PC-9 (cell line): ENCODE measurements at regions not wholly inside any gene's neighbourhood (a gene's known extent, or its start where the extent isn't known, plus 50 kb on each side); places are given as distances from the start of the nearest gene placed in this dataset.

Source experiments
- BruUV-seq: library from RNA; stranded (reverse); fragments of 400-500 nt; replicated peaks from 2 replicates; lab custom pipeline; 2021; lab: Mats Ljungman, UMichigan
- CTCF ChIA-PET: fragments of 300-600 bp; sonication (Branson Sonifier 250); formaldehyde crosslinking; loops from one replicate; lab custom pipeline; 2022; ENCODE audit warnings: antibody characterized with exemption; lab: Charles Lee
- POLR2A ChIA-PET: fragments of 300-600 bp; sonication (Branson Sonifier 250); formaldehyde crosslinking; loops from one replicate; lab custom pipeline; 2022; ENCODE audit warnings: antibody characterized with exemption; ENCODE audit not compliant: unreplicated experiment; lab: Charles Lee
- DNase-seq, 2 experiments: peaks; one replicate each; pipeline versions ENCODE4 v3.0.0 to v3.0.0-alpha.2; 2015 to 2022; ENCODE audit warnings: mixed read lengths in 1 of 2
- H2AFZ ChIP-seq: fragments of 200-600 bp; sonication (generic); 2 replicates; pipeline ENCODE4 v1.8.1; 2017; ENCODE audit warnings: antibody characterized with exemption
- H3F3A ChIP-seq: fragments of 200-600 bp; sonication (generic); 2 replicates; pipeline ENCODE4 v1.8.1; 2017; ENCODE audit warnings: antibody characterized with exemption, mild to moderate bottlenecking, low read depth; ENCODE audit not compliant: insufficient read depth
- H3K27ac ChIP-seq: fragments of 200-600 bp; sonication (generic); 2 replicates; pipeline ENCODE4 v1.6.1; 2016; ENCODE audit warnings: mixed run types
- H3K27me3 ChIP-seq: fragments of 200-600 bp; sonication (generic); 2 replicates; pipeline ENCODE4 v1.6.1; 2016; ENCODE audit warnings: low read depth, mixed run types; ENCODE audit not compliant: insufficient read depth
- H3K36me3 ChIP-seq: fragments of 200-600 bp; sonication (generic); 2 replicates; pipeline ENCODE4 v1.6.1; 2016; ENCODE audit warnings: low read depth, mixed run types
- H3K4me1 ChIP-seq: fragments of 200-600 bp; sonication (generic); replicated peaks from 2 replicates; pipeline ENCODE4 v1.6.1; 2016; ENCODE audit warnings: mixed run types; ENCODE audit not compliant: insufficient read depth
- H3K4me2 ChIP-seq: fragments of 200-600 bp; sonication (generic); 2 replicates; pipeline ENCODE4 v1.6.1; 2017; ENCODE audit warnings: mixed run types
- H3K4me3 ChIP-seq: fragments of 200-600 bp; sonication (generic); 2 replicates; pipeline ENCODE4 v1.6.1; 2016; ENCODE audit warnings: mixed run types
- H3K79me2 ChIP-seq: fragments of 200-600 bp; sonication (generic); 2 replicates; pipeline ENCODE4 v1.6.1; 2017; ENCODE audit warnings: low read depth, mixed run types
- H3K9me2 ChIP-seq: fragments of 200-600 bp; sonication (generic); 2 replicates; pipeline ENCODE4 v1.8.1; 2017; ENCODE audit warnings: mild to moderate bottlenecking; ENCODE audit not compliant: insufficient read depth
- H3K9me3 ChIP-seq: fragments of 200-600 bp; sonication (generic); 2 replicates; pipeline ENCODE4 v1.8.1; 2016; ENCODE audit warnings: low read depth; ENCODE audit not compliant: insufficient read depth
- H4K20me1 ChIP-seq: fragments of 200-600 bp; sonication (generic); 2 replicates; pipeline ENCODE4 v1.8.1; 2017; ENCODE audit not compliant: insufficient read depth
- CTCF ChIP-seq: fragments of 200-600 bp; sonication (generic); conservative IDR thresholded peaks from 2 replicates; pipeline ENCODE4 v1.6.1; 2017; ENCODE audit warnings: mixed run types, antibody characterized with exemption, mild to moderate bottlenecking, moderate library complexity
- EZH2 ChIP-seq: fragments of 200-600 bp; sonication (generic); IDR thresholded peaks from 2 replicates; pipeline ENCODE4 v1.8.0; 2017; ENCODE audit warnings: antibody characterized with exemption, low read depth
- intact Hi-C: fragments of 100-400 bp; cut with micrococcal nuclease; formaldehyde crosslinking; loops from one replicate; pipeline ENCODE4 v1.10.0; 2022; ENCODE audit not compliant: unreplicated experiment

- POLR2A ChIA-PET: no interaction called here
- Histone ChIP-seq H3K9me2 (no peaks in the 10 kb centered on the region; the same call in 1 of the 2 replicates), H4K20me1 (no peaks in the 10 kb centered on the region), H3K27ac (no peak overlapping the region), H3K36me3 (no peaks in the 10 kb centered on the region), H3K27me3 (no peaks in the 10 kb centered on the region), H3K9me3 (peaks cover 6% of the 10 kb centered on the region; the same call in 1 of the 2 replicates), H3K4me3 (no peak overlapping the region), H3K4me1 (no peaks in the 10 kb centered on the region), H2AFZ (no peak overlapping the region), H3K4me2 (no peak overlapping the region), H3F3A (no peaks in the 10 kb centered on the region), H3K79me2 (no peaks in the 10 kb centered on the region)
- intact Hi-C loops: no loop called here
- BruUV-seq: no TSS peak
- CTCF ChIA-PET: no interaction called here
- DNase-seq: no peak
- TF ChIP-seq CTCF: no peak
- TF ChIP-seq EZH2: no peak
Measured at GRCh38 chr11:128089962-128090361, 497.4 kb downstream of the ETS1 start.

GRCh38 chr11:128086794-128087193, 500.6 kb downstream of the ETS1 start:
- H3K9me3 ChIP-seq: peaks cover 6% of the 10 kb centered on the region; the same call in 1 of the 2 replicates
- intact Hi-C loops: no loop called here
- 0 out of 2 replicates have a peak, but pooled peaks cover 3% of the 10 kb centered on the region for H3K27me3 ChIP-seq

DNA sequence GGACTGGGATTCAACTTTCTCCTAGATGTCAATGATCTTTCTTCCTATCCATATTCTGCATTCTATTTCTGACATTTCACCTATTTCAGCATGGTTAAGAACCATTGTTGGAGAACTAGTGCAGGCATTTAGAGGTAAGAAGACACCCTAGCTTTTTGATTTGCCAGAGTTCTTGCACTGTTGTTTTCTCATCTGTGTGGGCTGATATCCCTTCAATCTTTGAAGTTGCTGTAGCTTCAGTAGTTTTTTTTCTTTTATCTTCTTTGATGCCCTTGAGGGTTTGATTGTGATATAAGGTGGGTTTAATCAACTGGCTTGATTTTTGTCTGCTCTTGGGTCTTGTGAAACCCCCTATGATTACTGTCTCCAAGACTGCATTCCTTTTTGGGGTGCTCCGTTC, 502.1 kb downstream of the ETS1 start:
- no peak for TF ChIP-seq CTCF
- TF ChIP-seq EZH2: no peak
- BruUV-seq: no TSS peak
- H3K27me3 ChIP-seq: 0 out of 2 replicates have a peak, but pooled peaks cover 3% of the 10 kb centered on the region
- H3K36me3 ChIP-seq: no peaks in the 10 kb centered on the region
- intact Hi-C loops: no loop called here
- no peaks in the 10 kb centered on the region for H3K4me1 ChIP-seq
- no peak overlapping the region for H3K4me2 ChIP-seq
- no peak overlapping the region for H3K4me3 ChIP-seq
- H2AFZ ChIP-seq: no peak overlapping the region
- no peak overlapping the region for H3K27ac ChIP-seq
- no peaks in the 10 kb centered on the region for H4K20me1 ChIP-seq
- no peaks in the 10 kb centered on the region for H3F3A ChIP-seq
- no peak for DNase-seq
- peaks cover 6% of the 10 kb centered on the region; the same call in 1 of the 2 replicates for H3K9me3 ChIP-seq
- H3K9me2 ChIP-seq: no peaks in the 10 kb centered on the region; the same call in 1 of the 2 replicates
- H3K79me2 ChIP-seq: no peaks in the 10 kb centered on the region
- ChIA-PET CTCF (no interaction called here), POLR2A (no interaction called here)

More at GRCh38 chr11:128086794-128087193, 500.6 kb downstream of the ETS1 start:
- Histone ChIP-seq H3K4me2 (no peak overlapping the region), H3F3A (no peaks in the 10 kb centered on the region), H3K36me3 (no peaks in the 10 kb centered on the region), H3K4me1 (no peaks in the 10 kb centered on the region), H2AFZ (no peak overlapping the region), H3K9me2 (no peaks in the 10 kb centered on the region; the same call in 1 of the 2 replicates), H4K20me1 (no peaks in the 10 kb centered on the region), H3K79me2 (no peaks in the 10 kb centered on the region), H3K4me3 (no peak overlapping the region), H3K27ac (no peak overlapping the region)
- TF ChIP-seq CTCF (no peak), EZH2 (no peak)
- BruUV-seq: no TSS peak
- ChIA-PET POLR2A (no interaction called here), CTCF (no interaction called here)
- no peak for DNase-seq
